Chondrocyte (in vitro differentiated cells): ENCODE measurements at regions not wholly inside any gene's neighbourhood (a gene's known extent, or its start where the extent isn't known, plus 50 kb on each side); places are given as distances from the start of the nearest gene placed in this dataset.
"Not testable (repeated sequence)": the region's sequence is repeated elsewhere in the genome, so short reads cannot be mapped to it uniquely, and the experiment has no call there.

Experiments
- DNase-seq: peaks from one replicate; pipeline ENCODE4 v3.0.0; 2021; ENCODE audit warnings: mixed read lengths, low spot score
- H3K27ac Mint-ChIP-seq: one replicate; pipeline ENCODE4 v1.8.0; 2021; ENCODE audit warnings: mild to moderate bottlenecking, moderate library complexity, mixed read lengths; ENCODE audit not compliant: unreplicated experiment
- H3K27me3 Mint-ChIP-seq: 2 replicates; pipeline ENCODE4 v1.8.0; 2021; ENCODE audit warnings: low read depth, mixed read lengths
- H3K36me3 Mint-ChIP-seq: 2 replicates; pipeline ENCODE4 v1.8.0; 2021; ENCODE audit warnings: low read depth, mixed read lengths
- H3K4me1 Mint-ChIP-seq: 2 replicates; pipeline ENCODE4 v1.8.0; 2021; ENCODE audit warnings: low read depth, mild to moderate bottlenecking, mixed read lengths
- H3K4me3 Mint-ChIP-seq: one replicate; pipeline ENCODE4 v1.8.0; 2021; ENCODE audit warnings: mild to moderate bottlenecking, moderate library complexity, mixed read lengths; ENCODE audit not compliant: unreplicated experiment
- H3K9me3 Mint-ChIP-seq: 2 replicates; pipeline ENCODE4 v1.8.0; 2021; ENCODE audit warnings: low read depth, mixed read lengths
- CTCF ChIP-seq: fragments of 200-600 bp; sonication (generic); IDR thresholded peaks from 2 replicates; pipeline ENCODE4 v1.5.0; 2021; ENCODE audit warnings: antibody characterized with exemption, mild to moderate bottlenecking, moderate library complexity

- peaks cover 2% of the 10 kb centered on the region for H3K36me3 Mint-ChIP-seq
- peaks cover 3% of the 10 kb centered on the region for H3K9me3 Mint-ChIP-seq
- H3K27me3 Mint-ChIP-seq = no peaks in the 10 kb centered on the region
- no peak for DNase-seq
- no peak for TF ChIP-seq CTCF
- no peak overlapping the region for H3K4me3 Mint-ChIP-seq
- H3K4me1 Mint-ChIP-seq = peaks cover 4% of the 10 kb centered on the region
- H3K27ac Mint-ChIP-seq = no peak overlapping the region
These were observed 140.1 kb downstream of the C12orf75 start for GRCh38 chr12:105470601-105471000.

GRCh38 chr12:105474672-105475071 is 144.2 kb downstream of the C12orf75 start:
- Mint-ChIP-seq H3K36me3 (peaks cover 2% of the 10 kb centered on the region), H3K27me3 (no peaks in the 10 kb centered on the region), H3K4me3 (no peak overlapping the region), H3K4me1 (peaks cover 17% of the 10 kb centered on the region), H3K27ac (no peak overlapping the region), H3K9me3 (no peaks in the 10 kb centered on the region)
- no peak for DNase-seq
- TF ChIP-seq CTCF = no peak

- no peaks in the 10 kb centered on the region for H3K27me3 Mint-ChIP-seq
- no peak overlapping the region for H3K4me3 Mint-ChIP-seq
- no peaks in the 10 kb centered on the region for H3K9me3 Mint-ChIP-seq
- H3K4me1 Mint-ChIP-seq = peaks cover 34% of the 10 kb centered on the region
- no peak for TF ChIP-seq CTCF
- peaks cover 2% of the 10 kb centered on the region for H3K36me3 Mint-ChIP-seq
- DNase-seq = no peak
- H3K27ac Mint-ChIP-seq = no peak overlapping the region
These were observed 146.1 kb downstream of the C12orf75 start for GRCh38 chr12:105476616-105477015.

GRCh38 chr12:105477873-105478272 is 147.4 kb downstream of the C12orf75 start:
- no peaks in the 10 kb centered on the region for H3K9me3 Mint-ChIP-seq

GRCh38 chr12:105478788-105479187 is 148.3 kb downstream of the C12orf75 start:
- not testable (repeated sequence) for H3K36me3 Mint-ChIP-seq, H3K9me3 Mint-ChIP-seq, H3K27ac Mint-ChIP-seq, DNase-seq, H3K27me3 Mint-ChIP-seq, H3K4me3 Mint-ChIP-seq
- peaks cover 55% of the 10 kb centered on the region for H3K4me1 Mint-ChIP-seq

More at GRCh38 chr12:105477873-105478272, 147.4 kb downstream of the C12orf75 start:
- H3K27me3 Mint-ChIP-seq = no peaks in the 10 kb centered on the region
- H3K36me3 Mint-ChIP-seq = peaks cover 2% of the 10 kb centered on the region
- H3K4me3 Mint-ChIP-seq = no peak overlapping the region
- no peak overlapping the region for H3K27ac Mint-ChIP-seq
- no peak for DNase-seq
- TF ChIP-seq CTCF = no peak
- H3K4me1 Mint-ChIP-seq = peaks cover 46% of the 10 kb centered on the region

- peaks cover 5% of the 10 kb centered on the region for H3K36me3 Mint-ChIP-seq
- no peak for TF ChIP-seq CTCF
- H3K4me1 Mint-ChIP-seq = peaks cover 57% of the 10 kb centered on the region
- H3K27ac Mint-ChIP-seq = peak overlapping the region; percentile 45
- no peak overlapping the region for H3K4me3 Mint-ChIP-seq
- H3K9me3 Mint-ChIP-seq = no peaks in the 10 kb centered on the region
- no peaks in the 10 kb centered on the region for H3K27me3 Mint-ChIP-seq
- DNase-seq = no peak
These were observed 149.2 kb downstream of the C12orf75 start for GRCh38 chr12:105479710-105480109.
